ENCODE measurements at regions not wholly inside any gene's neighbourhood (a gene's known extent, or its start where the extent isn't known, plus 50 kb on each side); places are given as distances from the start of the nearest gene placed in this dataset.

DNA sequence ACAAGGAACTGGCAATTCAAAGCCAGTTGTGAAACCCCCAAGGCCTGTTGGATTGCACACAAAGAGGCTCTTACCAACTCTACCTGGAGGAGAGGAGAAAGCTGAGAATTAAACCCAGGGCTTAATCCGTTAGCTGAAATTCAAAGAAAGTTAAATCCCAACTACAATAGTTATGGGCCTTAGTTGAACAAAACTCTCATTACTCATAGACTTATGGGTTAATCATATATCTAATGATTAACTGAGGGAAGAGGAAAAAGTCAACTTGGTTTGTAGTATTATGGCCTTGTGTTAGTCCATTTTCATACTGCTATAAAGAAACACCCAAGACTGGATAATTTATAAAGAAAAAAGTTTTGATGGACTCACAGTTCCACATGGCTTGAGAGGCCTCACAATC, 838.2 kb upstream of the ADGRL2 start:
- Histone ChIP-seq H3K36me3 (replicated peaks in 1 of 2; ENCODE audit: control insufficient read depth in 1 of 2, insufficient read depth in 2 of 2, low read length in 2 of 2) (no peaks in the 10 kb centered on the region), H3K79me2 (ENCODE audit: insufficient read depth, low read length) (no peaks in the 10 kb centered on the region), H3K4me2 (replicated peaks; ENCODE audit: extremely low read depth, low read length, poor library complexity, severe bottlenecking) (no peak overlapping the region), H4K20me1 (ENCODE audit: insufficient read depth, low read length) (no peaks in the 10 kb centered on the region), H3K4me3 (replicated peaks in 1 of 3; ENCODE audit: low read depth in 2 of 3, low read length in 3 of 3) (no peak overlapping the region), H3K4me1 (ENCODE audit: control insufficient read depth in 1 of 2, insufficient read depth in 2 of 2, low read length in 2 of 2) (no peaks in the 10 kb centered on the region), H2AFZ (ENCODE audit: insufficient read depth, low read depth, low read length, poor library complexity, severe bottlenecking) (no peak overlapping the region), H3K9me3 (replicated peaks in 1 of 2; ENCODE audit: control insufficient read depth in 1 of 2, insufficient read depth in 1 of 2, low read length in 2 of 2) (peaks cover 0 to 5% of the 10 kb centered on the region in 2 donors), H3K9ac (ENCODE audit: insufficient read depth, low read length, poor library complexity, severe bottlenecking) (no peak overlapping the region), H3K27ac (ENCODE audit: low read depth in 1 of 2, low read length in 2 of 2) (no peak overlapping the region), H3K27me3 (ENCODE audit: control insufficient read depth in 2 of 2, insufficient read depth in 2 of 2, low read length in 2 of 2) (no peaks in the 10 kb centered on the region)
- no peak overlapping the region for H3K4me3 Mint-ChIP-seq
- H3K27ac Mint-ChIP-seq: no peak overlapping the region
- TF ChIP-seq, protein P1, sequence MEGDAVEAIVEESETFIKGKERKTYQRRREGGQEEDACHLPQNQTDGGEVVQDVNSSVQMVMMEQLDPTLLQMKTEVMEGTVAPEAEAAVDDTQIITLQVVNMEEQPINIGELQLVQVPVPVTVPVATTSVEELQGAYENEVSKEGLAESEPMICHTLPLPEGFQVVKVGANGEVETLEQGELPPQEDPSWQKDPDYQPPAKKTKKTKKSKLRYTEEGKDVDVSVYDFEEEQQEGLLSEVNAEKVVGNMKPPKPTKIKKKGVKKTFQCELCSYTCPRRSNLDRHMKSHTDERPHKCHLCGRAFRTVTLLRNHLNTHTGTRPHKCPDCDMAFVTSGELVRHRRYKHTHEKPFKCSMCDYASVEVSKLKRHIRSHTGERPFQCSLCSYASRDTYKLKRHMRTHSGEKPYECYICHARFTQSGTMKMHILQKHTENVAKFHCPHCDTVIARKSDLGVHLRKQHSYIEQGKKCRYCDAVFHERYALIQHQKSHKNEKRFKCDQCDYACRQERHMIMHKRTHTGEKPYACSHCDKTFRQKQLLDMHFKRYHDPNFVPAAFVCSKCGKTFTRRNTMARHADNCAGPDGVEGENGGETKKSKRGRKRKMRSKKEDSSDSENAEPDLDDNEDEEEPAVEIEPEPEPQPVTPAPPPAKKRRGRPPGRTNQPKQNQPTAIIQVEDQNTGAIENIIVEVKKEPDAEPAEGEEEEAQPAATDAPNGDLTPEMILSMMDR (IDR thresholded peaks at IDR 0.05): no peak
- no CpG with 5 or more reads among the region's 1 CpG for WGBS (ENCODE audit: insufficient coverage)
- no peak for DNase-seq
- no peaks in the 10 kb centered on the region for H3K4me1 Mint-ChIP-seq
- intact Hi-C loops (cut with micrococcal nuclease): no loop called here
- peaks cover 0 to 6% (median 0%) of the 10 kb centered on the region in 7 donors for H3K9me3 Mint-ChIP-seq
- H3K36me3 Mint-ChIP-seq: no peaks in the 10 kb centered on the region
- H3K27me3 Mint-ChIP-seq (ENCODE audit: low read depth in 3 of 3): no peaks in the 10 kb centered on the region

DNA sequence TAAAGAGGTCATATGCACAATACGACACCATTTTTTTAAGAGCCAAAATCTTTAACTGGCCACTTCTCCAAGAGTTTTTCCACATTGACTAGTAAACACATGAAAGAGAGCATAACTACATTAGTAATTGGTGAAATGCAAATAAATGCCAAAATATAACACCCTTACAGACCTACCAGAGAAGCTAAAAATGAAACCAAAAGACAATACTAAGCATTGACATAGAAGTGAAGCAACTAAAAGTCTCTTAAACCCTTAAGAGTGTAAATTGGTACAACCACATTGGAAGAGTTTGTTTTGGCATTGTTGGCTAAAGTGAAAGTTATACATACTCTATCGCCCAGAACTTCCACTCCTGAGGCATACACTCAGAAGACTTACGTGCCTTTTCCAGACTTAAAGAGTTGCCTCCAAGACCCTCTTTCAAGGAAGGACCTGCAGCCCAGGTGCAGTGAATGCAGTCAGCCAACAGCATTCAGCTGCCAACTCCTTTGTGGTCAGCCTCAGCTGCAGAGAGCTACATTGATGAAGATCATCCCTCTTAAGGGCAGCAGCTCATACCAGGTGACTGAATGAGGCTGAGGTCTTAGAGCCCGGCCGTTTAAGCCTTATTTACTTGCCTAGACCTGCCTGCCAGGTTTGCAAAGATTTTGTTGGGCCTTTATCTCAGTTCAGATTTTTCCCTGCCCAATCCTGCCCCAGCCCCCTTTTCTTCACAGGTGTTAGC, 839.1 kb upstream of the ADGRL2 start:
- Histone ChIP-seq H3K36me3 (replicated peaks in 1 of 2; ENCODE audit: control insufficient read depth in 1 of 2, insufficient read depth in 2 of 2, low read length in 2 of 2) (no peaks in the 10 kb centered on the region), H3K4me1 (ENCODE audit: control insufficient read depth in 1 of 2, insufficient read depth in 2 of 2, low read length in 2 of 2) (no peaks in the 10 kb centered on the region), H3K4me2 (replicated peaks; ENCODE audit: extremely low read depth, low read length, poor library complexity, severe bottlenecking) (no peak overlapping the region), H3K27ac (ENCODE audit: low read depth in 1 of 2, low read length in 2 of 2) (no peak overlapping the region), H2AFZ (ENCODE audit: insufficient read depth, low read depth, low read length, poor library complexity, severe bottlenecking) (no peak overlapping the region), H3K9ac (ENCODE audit: insufficient read depth, low read length, poor library complexity, severe bottlenecking) (no peak overlapping the region), H3K4me3 (replicated peaks in 1 of 3; ENCODE audit: low read depth in 2 of 3, low read length in 3 of 3) (no peak overlapping the region), H3K79me2 (ENCODE audit: insufficient read depth, low read length) (no peaks in the 10 kb centered on the region), H3K9me3 (replicated peaks in 1 of 2; ENCODE audit: control insufficient read depth in 1 of 2, insufficient read depth in 1 of 2, low read length in 2 of 2) (peaks cover 0 to 5% of the 10 kb centered on the region in 2 donors), H4K20me1 (ENCODE audit: insufficient read depth, low read length) (no peaks in the 10 kb centered on the region), H3K27me3 (ENCODE audit: control insufficient read depth in 2 of 2, insufficient read depth in 2 of 2, low read length in 2 of 2) (no peaks in the 10 kb centered on the region)
- TF ChIP-seq, protein P1 (IDR thresholded peaks at IDR 0.05): no peak
- 95% methylated on average over 3 of the region's 5 CpGs for WGBS (ENCODE audit: insufficient coverage)
- intact Hi-C loops (cut with micrococcal nuclease): no loop called here
- Mint-ChIP-seq H3K4me1 (no peaks in the 10 kb centered on the region), H3K27me3 (ENCODE audit: low read depth in 3 of 3) (no peaks in the 10 kb centered on the region), H3K9me3 (peaks cover 0 to 6% (median under 1%) of the 10 kb centered on the region in 7 donors), H3K36me3 (no peaks in the 10 kb centered on the region), H3K4me3 (no peak overlapping the region), H3K27ac (no peak overlapping the region)
- no peak for DNase-seq
